Fibroblast of the conjunctiva (primary cell): ENCODE measurements at regions not wholly inside any gene's neighbourhood (a gene's known extent, or its start where the extent isn't known, plus 50 kb on each side); places are given as distances from the start of the nearest gene placed in this dataset.
A peak's percentile ranks its signal among the peaks of the same experiment; 100 is the strongest.

Source experiments
- DNase-seq: peaks from one replicate; pipeline ENCODE4 v3.0.0-alpha.2; 2010; ENCODE audit warnings: low read depth

- DNase-seq, result no peak
These were observed 116.9 kb downstream of the POLR2M start for GRCh38 chr15:57823325-57823882.

GRCh38 chr15:57824186-57824585 lies 117.7 kb downstream of the POLR2M start:
- DNase-seq, result no peak

GRCh38 chr15:57827021-57827420 lies 120.5 kb downstream of the POLR2M start:
- no peak for DNase-seq

GRCh38 chr15:57827971-57828370 lies 121.5 kb downstream of the POLR2M start:
- DNase-seq, result no peak

GRCh38 chr15:57832183-57832582 lies 125.7 kb downstream of the POLR2M start:
- DNase-seq, result no peak

- no peak for DNase-seq
These were observed 128.6 kb downstream of the POLR2M start for GRCh38 chr15:57835119-57835518.

- no peak for DNase-seq
These were observed 142.8 kb downstream of the POLR2M start for GRCh38 chr15:57849317-57849716.

GRCh38 chr15:57854531-57854930 lies 148.0 kb downstream of the POLR2M start:
- DNase-seq, result no peak

GRCh38 chr15:57857871-57858270 lies 151.4 kb downstream of the POLR2M start:
- no peak for DNase-seq

- no peak for DNase-seq
These were observed 152.7 kb downstream of the POLR2M start for GRCh38 chr15:57859130-57859685.

GRCh38 chr15:57861034-57861638 lies 154.6 kb downstream of the POLR2M start:
- DNase-seq, result peak; percentile 59

GRCh38 chr15:57861815-57862586 lies 155.5 kb downstream of the POLR2M start:
- DNase-seq, result peak; percentile 44

GRCh38 chr15:57862761-57863160 lies 156.2 kb downstream of the POLR2M start:
- no peak for DNase-seq

GRCh38 chr15:57865294-57865693 lies 158.8 kb downstream of the POLR2M start:
- DNase-seq, result no peak

- peak; percentile 8 for DNase-seq
These were observed 159.7 kb downstream of the POLR2M start for GRCh38 chr15:57866149-57866736.

- DNase-seq, result no peak
These were observed 161.7 kb downstream of the POLR2M start for GRCh38 chr15:57867970-57868798.

GRCh38 chr15:57870667-57871066 lies 164.2 kb downstream of the POLR2M start:
- DNase-seq, result no peak

- DNase-seq, result no peak
These were observed 165.9 kb downstream of the POLR2M start for GRCh38 chr15:57872281-57873030.

- no peak for DNase-seq
These were observed 167.2 kb downstream of the POLR2M start for GRCh38 chr15:57873564-57874209.

- no peak for DNase-seq
These were observed 168.8 kb downstream of the POLR2M start for GRCh38 chr15:57875347-57875746.

GRCh38 chr15:57878573-57878972 lies 172.1 kb downstream of the POLR2M start:
- DNase-seq, result no peak
